ENCODE measurements at regions not wholly inside any gene's neighbourhood (a gene's known extent, or its start where the extent isn't known, plus 50 kb on each side); places are given as distances from the start of the nearest gene placed in this dataset.
"Not testable (repeated sequence)": the region's sequence is repeated elsewhere in the genome, so short reads cannot be mapped to it uniquely, and the experiment has no call there.

DNA sequence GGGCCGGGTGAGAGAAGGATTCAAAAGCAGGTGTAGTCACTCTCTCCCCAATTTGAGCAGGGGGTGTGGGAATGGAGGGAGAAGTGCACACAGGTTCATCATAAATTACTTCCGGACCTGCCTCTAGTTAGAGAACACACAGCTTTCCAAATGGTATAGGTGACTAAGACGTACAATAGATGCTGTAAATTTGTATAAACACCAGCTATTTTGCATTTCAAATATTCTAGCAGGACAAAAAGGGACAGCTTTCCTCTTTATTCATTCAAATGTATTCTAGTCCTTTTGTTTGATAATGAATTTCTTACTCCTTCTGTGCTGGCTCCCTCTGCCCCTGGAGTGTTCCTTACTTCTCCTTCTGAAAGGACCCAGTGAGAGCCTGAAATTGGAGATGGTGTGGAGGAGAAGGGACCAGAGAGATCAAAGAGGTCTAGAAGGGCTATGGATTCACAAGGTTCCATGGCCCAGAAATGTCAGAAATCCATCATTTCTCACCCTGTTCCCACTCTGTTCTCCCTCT is 53.2 kb upstream of the SH3BP4 start:
- ATAC-seq (ENCODE audit: poor library complexity): no peak
- intact Hi-C loops (cut with DNase I): no loop called here
- DNase-seq: no peak

DNA sequence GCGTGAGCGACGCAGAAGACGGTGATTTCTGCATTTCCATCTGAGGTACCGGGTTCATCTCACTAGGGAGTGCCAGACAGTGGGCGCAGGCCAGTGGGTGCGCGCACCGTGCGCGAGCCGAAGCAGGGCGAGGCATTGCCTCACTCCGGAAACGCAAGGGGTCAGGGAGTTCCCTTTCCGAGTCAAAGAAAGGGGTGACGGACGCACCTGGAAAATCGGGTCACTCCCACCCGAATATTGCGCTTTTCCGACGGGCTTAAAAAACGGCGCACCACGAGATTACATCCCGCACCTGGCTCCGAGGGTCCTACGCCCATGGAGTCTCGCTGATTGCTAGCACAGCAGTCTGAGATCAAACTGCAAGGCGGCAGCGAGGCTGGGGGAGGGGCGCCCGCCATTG is 63.4 kb upstream of the SH3BP4 start:
- ATAC-seq (ENCODE audit: poor library complexity); DNase-seq; intact Hi-C loops (cut with DNase I): not testable (repeated sequence)

DNA sequence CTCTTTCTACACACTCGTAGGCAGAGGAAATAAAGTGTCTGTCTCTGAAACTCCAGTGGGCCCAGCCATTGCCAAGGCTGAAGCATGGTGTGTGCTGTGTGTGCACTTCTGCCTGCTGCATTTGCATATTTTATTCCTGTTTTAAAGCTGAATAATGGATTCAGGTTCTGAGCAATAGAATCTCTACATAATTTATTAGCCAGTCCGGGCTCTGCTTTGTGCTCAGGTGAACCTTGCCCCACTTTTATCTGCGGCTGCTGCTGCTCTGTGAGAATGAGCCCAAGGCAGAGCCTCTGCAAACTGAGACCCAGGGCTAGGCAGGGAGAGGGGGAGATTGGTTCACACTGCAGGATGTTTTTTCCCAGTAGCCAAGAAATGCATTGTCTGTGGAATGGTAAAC is 64.6 kb upstream of the SH3BP4 start:
- intact Hi-C loops (cut with DNase I): no loop called here
- DNase-seq (no peak), ATAC-seq (ENCODE audit: poor library complexity) (no peak)

DNA sequence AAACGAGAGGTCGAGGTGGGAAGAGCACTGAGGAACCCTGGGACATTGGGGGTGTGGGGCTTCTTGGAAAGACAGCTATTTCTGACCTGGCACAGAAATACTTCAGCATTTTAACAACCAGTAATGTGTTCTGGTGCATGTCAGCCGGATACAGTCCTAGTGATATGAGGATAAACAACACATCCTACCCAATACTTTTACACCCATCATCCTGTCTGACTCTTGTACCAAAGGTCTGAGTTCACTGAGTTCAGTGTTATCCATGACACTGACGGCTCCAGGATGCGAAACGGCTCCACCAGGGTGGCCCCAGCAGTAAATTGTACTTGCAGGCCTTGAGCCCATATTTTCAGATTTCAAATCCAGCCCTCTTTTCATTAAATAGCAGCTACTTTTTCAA is 65.9 kb upstream of the SH3BP4 start:
- ATAC-seq (ENCODE audit: poor library complexity) (no peak), DNase-seq (no peak)
- intact Hi-C loops (cut with DNase I): no loop called here

DNA sequence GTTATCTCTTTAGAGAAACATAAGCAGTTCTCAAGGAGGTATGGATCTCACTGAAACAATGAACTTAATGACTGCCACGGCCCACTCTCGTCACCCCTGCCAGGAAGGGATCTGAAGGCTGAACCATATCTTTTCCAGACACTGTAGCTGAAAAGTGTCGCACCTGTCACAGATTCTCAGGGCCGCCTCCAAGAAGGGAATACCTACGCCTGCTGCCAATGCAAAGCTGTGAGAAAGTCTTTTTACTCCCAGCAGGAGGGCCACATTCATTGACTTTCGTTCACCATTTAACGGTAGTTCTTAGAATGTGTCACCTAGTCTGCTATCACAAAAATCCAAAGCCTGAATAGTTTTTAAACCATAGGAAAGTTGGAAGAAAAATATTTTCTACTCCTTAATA is 66.7 kb upstream of the SH3BP4 start:
- DNase-seq: no peak
- ATAC-seq (ENCODE audit: poor library complexity): no peak
- intact Hi-C loops (cut with DNase I): no loop called here

DNA sequence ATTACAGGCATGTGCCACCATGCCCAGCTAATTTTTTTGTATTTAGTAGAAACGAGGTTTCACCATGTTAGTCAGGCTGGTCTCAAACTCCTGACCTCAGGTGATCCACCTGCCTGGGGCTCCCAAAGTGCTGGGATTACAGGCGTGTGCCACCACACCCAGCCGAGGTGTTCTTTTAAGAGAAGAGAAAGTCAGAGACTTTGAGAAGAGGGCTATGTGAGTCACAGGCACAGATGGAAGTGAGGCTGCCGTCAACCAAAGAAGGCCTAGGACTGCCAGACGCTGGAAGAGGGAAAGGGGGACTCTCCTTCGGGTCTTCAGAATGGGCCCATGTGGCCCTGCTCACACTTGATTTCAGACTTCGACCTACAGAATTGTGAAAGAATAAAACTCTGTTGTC is 67.2 kb upstream of the SH3BP4 start:
- ATAC-seq (ENCODE audit: poor library complexity): no peak
- intact Hi-C loops (cut with DNase I): no loop called here
- DNase-seq: no peak

DNA sequence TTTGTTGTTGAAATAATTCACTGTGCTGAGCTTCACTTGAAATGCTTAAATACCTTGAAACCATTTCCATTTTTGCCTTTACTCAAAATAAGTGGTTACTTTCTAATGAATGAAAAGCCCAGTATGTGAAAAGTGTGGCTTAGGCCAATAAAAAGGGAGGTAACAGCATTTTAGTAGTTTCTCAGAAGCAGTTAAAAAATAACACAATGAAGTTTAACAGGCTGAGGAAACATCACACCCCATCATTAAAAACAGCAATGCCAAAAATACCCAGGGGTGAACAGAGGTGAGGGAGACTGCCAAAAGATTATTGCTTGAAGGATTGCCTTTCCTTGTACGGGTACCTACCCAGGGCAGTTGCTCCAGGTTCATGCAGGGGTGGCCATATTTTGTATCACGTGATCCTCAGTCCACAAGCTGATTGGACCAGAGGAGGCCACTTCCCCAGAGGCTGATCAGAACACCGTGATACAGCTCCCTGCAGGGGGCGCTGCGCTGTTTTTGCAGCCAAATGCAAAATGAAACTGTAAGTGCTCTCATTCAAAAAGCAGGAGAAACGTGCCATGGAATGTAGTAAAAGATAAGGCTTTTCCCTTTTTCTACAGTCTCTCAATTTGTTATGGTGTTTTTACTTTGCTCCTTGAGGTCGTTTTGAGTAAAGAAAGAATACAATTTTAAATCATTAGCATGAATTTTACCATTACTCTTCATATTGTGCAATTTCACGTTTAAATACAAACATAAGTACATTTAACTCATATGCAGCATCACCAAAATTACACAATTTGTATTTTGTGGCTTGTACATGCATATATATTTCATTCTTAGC is 70.2 kb upstream of the SH3BP4 start:
- intact Hi-C loops (cut with DNase I): no loop called here
- DNase-seq: peak; percentile 85
- peak; percentile 95 for ATAC-seq (ENCODE audit: poor library complexity)

DNA sequence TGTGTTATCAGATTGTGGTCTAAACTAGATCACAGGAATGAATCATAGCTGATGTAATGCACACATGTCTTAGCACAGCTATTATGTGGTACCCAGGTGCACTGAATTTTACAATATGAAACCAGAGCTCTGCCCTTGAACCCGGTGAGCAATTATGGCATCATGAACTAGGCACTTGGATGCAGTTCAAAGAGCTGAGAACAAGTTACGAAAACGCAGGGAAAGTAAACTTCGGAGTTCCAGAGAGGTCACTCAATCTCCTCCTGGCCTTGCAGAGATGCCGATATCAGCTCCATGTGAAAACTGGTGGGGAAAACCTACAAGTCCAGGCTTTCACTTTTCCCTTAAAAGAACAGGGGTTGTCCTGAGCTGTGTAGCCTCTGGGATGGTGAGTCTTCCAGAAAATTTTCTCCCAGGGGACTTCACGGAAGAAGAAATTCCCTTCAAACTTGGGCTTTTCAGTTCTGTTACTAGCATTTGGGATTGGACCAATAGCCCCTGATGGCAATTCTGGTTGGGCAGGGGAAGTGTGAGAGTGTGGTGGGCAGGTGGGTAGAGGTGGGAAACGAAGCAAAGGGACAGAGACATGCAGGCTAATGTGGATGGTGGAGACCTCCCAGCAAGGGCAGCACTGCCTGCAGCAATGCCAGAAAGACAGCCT is 71.1 kb upstream of the SH3BP4 start:
- intact Hi-C loops (cut with DNase I): no loop called here
- DNase-seq (no peak), ATAC-seq (ENCODE audit: poor library complexity) (peak; percentile 18)

DNA sequence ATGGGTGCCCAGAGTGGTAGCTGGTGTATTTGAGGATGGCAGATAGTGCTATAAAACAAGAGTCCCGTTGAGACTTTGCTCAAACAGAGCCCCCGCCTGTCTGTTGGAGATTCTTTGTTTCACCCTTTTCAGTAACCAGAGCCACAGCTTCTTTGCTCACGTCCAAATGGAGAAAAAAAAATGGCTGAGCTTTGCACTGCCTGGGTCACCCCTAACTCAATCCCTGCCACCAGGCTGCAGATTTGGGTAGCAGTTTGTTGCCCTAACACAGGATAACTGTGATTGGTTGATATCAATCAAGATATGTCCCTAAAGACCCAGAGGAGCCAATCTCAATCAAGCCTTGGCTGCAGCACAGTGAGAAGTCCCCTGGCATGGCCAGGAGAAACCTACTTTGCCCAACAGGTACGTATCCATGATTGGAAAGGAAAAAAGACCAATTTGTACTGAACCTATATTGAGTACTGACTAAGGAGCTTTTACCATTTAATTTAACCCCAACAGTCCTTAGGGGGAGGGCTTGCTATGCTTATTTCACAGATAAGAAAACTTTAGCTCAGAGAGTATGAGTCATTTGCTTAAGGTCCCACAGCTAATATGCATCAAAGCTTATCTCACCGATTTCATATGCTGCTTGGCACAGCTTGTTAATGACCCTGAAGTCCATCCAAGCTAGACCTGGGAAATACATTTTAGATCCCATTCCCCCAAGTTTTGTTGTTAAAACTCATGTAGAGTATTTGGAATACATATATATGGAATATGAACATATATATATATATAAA is 72.0 kb upstream of the SH3BP4 start:
- DNase-seq (no peak), ATAC-seq (ENCODE audit: poor library complexity) (no peak)
- intact Hi-C loops (cut with DNase I): loop anchor here (10.0 kb wide), 1 partner anchor 225 kb away; no protein-coding TSS in a partner anchor

DNA sequence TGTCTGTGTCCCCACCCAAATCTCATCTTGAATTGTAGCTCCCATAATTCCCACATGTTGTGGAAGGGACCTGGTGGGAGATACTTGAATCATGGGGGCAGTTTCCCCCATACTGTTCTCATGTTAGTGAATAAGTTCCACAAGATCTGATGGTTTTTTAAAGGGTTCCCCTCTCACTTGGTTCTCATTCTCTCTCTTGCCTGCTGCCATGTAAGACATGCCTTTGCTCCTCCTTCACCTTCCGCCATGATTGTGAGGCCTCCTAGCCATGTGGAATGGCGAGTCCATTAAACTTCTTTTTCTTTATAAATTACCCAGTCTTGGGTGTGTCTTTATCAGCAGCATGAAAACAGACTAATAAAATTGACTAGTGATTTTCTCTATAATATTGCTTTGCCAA is 75.2 kb upstream of the SH3BP4 start:
- not testable (repeated sequence) for ATAC-seq (ENCODE audit: poor library complexity); DNase-seq
- intact Hi-C loops (cut with DNase I): loop anchor here (10.0 kb wide), 1 partner anchor 228 kb away; no protein-coding TSS in a partner anchor

DNA sequence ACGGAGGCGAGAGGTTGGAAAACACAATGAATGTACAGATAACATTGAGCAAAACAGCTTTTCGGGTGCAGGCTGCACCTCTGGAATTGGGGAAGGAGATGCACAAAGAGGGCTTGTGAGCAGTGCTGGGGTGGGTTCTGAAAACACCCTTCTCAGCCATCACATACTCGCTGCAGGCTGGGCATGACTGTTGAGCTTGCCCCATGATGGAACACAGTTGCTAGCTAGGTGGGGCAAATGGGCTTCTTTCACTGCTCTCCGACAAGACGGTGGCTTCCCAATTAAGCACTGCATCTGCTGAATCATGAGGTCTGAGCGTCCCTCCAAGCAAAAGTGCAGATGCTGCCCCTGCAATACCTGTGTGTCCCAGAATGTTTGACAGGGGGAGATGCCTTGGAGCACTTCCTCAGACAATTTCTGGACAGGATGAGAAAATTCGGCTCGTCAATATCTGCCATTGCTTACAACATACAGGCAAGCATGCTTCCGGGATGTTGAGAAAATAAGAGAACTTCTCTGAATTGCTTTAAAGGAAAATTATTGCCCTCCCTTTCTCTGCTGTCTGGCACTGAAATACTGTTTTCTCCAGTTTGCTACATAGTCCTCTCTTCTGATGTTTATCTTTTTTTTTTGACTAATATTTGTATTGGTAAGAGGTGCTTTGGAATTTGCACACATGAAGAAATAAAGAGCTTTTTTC is 77.3 kb upstream of the SH3BP4 start:
- intact Hi-C loops (cut with DNase I): loop anchor here (10.0 kb wide), 1 partner anchor 230 kb away; no protein-coding TSS in a partner anchor
- no peak for ATAC-seq (ENCODE audit: poor library complexity)

DNA sequence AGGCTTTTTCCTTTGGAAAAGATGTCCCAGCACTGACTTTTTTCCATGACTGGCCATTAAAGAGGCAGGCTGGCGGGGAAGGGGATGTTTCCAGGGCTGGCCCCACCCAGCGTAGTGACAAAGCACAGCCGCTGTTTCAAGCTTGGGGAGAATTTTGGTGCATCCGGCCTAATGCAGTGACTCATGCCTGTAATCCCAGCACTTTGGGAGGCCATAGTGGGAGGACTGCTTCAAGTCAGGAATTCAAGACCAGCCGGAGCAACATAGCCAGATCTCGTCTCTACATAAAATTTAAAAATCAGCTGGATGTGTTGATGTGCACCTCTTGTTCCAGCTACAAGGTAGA is 78.0 kb upstream of the SH3BP4 start:
- intact Hi-C loops (cut with DNase I): loop anchor here (10.0 kb wide), 1 partner anchor 231 kb away; no protein-coding TSS in a partner anchor
- DNase-seq: no peak
- ATAC-seq (ENCODE audit: poor library complexity): peak; percentile 38

More for the DNA sequence above, 77.3 kb upstream of the SH3BP4 start:
- DNase-seq: no peak

DNA sequence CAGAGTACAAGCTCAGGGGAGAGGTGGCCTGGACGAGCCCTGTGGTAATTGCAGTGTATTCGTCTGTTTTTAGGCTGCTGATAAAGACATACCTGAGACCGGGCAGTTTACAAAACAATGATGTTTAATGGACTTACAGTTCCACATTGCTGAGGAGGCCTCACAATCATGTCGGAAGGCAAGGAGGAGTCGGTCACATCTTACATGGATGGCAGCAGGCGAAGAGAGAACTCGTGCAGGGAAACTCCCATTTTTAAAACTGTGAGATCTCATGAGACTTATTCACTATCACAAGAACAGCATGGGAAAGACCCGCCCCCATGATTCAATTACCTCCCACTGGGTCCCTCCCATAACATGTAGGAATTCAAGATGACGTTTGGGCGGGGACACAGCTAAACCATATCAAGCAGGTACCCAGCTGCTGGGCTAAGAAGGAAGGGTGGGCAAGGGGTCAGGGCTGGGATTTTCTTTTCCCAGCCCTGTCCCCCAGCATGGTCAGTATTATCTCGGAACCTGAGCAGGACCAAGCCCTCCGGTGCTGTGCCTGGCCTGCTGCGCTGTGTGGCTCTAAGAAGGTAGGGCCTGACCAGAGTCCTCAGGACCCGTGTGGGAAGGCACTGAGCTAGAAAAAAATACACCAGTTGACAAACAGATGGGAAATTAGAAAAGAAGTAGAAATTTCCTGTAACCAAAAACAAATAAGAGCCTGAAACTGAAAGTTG is 78.6 kb upstream of the SH3BP4 start:
- no peak for ATAC-seq (ENCODE audit: poor library complexity)
- intact Hi-C loops (cut with DNase I): loop anchor here (10.0 kb wide), 1 partner anchor 232 kb away; no protein-coding TSS in a partner anchor

DNA sequence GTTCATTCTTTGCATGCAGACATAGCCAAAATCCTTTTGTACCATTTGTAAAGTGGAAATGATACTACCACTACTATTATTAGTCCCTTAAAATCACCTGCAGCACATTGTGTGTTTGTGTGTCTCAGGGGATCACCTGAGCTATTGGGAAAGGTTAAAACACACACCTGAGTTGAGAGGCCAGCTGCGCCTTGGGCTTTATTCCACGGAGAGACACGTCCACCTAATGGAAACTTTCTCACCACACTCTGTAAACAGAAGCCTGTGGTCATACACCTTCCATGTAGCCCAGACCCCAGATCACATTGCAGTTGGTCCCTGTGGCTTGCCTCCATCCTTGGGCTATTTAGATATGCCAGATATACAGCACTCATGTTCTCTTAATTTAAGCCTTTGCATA is 81.8 kb upstream of the SH3BP4 start:
- intact Hi-C loops (cut with DNase I): loop anchor here (10.0 kb wide), 1 partner anchor 235 kb away; no protein-coding TSS in a partner anchor
- ATAC-seq (ENCODE audit: poor library complexity): no peak
- no peak for DNase-seq

More for the DNA sequence above, 78.6 kb upstream of the SH3BP4 start:
- no peak for DNase-seq

DNA sequence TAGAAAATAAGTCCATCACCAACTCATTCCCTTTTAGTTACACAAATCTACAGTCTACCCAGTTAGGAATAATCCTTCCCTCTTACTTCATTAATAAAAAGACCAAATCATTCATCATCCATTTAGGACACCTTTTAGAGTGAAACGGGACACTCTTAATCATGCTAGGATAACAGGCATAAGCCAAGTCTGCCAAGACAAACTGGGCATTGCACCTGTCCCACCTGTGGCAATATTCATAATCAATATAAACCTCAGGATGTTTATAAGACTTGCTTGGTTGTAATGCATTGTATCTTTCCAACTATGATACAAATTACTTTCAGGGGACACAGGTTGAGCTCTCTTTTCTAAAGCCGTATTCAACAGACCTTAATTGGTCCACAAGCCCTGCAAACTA is 82.7 kb upstream of the SH3BP4 start:
- ATAC-seq (ENCODE audit: poor library complexity) (no peak), DNase-seq (no peak)
- intact Hi-C loops (cut with DNase I): no loop called here

DNA sequence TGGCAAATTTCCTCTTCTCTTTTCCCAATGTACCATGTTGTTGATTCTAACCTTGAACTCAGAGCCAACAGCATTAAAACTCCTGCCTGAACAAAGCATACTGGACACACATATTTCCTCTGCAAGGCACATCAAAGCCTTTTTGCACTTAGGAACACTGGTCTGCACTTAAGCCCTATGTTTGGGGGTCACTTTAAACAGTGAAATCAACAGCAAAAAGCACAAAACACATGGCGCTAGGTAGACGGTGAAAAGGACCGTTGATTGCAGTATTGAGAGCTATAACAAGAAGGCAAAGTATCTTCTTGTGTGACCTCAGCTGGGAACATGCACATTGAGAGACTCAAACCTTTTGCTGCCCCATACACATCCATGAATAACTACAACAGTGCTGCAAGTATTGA is 83.9 kb upstream of the SH3BP4 start:
- no peak for ATAC-seq (ENCODE audit: poor library complexity)
- intact Hi-C loops (cut with DNase I): no loop called here
- DNase-seq: no peak

DNA sequence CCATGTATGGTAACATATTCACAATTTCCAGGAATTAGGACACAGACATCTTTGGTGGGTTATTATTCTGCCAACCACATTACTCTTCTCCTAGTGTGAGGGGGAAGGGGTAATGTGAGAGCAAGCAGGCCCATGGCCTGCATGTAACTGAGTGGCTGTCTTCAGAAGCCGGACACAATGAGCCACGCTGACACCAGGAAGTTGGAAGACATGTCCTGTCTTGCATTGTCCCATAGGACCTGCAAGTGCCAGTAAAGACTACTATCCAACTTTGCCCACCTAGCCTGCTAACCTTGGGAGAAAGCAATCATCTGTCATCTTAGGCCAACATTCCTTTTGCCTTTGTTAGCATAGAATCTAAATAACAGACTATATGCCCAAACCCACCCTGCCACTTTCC is 86.2 kb upstream of the SH3BP4 start:
- DNase-seq: no peak
- ATAC-seq (ENCODE audit: poor library complexity): no peak
- intact Hi-C loops (cut with DNase I): no loop called here

DNA sequence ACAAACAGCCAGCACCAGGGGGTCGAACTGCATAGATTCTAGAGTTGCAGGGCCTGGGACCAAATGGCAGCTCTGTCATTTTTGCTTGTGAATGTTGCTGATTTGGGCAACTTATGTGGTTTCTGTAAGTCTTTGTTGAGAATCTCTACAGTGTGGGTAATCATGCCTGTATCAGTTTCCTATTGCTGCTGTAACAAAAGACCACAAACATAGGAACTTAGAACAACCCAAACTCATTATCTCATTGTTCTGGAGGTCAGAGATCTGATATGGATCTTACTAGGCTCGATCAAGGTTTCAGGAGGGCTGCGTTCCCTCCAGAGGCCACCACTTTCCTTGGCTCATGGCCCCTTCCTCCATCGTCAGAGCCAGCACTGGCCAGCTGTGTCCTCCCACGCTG is 86.8 kb upstream of the SH3BP4 start:
- ATAC-seq (ENCODE audit: poor library complexity): no peak
- intact Hi-C loops (cut with DNase I): no loop called here
- no peak for DNase-seq
